IPS-20b (cell line): ENCODE measurements at regions not wholly inside any gene's neighbourhood (a gene's known extent, or its start where the extent isn't known, plus 50 kb on each side); places are given as distances from the start of the nearest gene placed in this dataset.
"Not testable (repeated sequence)": the region's sequence is repeated elsewhere in the genome, so short reads cannot be mapped to it uniquely, and the experiment has no call there.

ENCODE experiments used
- H3K27ac ChIP-seq: one replicate; pipeline ENCODE4 v1.5.1; 2013; ENCODE audit warnings: low read length
- H3K27me3 ChIP-seq: 2 replicates; pipeline ENCODE4 v1.6.1; 2013; ENCODE audit warnings: mild to moderate bottlenecking, low read length, inconsistent platforms; ENCODE audit not compliant: insufficient read depth
- H3K36me3 ChIP-seq: 2 replicates; pipeline ENCODE4 v1.6.1; 2013; ENCODE audit warnings: low read depth, mild to moderate bottlenecking, inconsistent platforms, low read length, moderate library complexity; ENCODE audit not compliant: insufficient read depth
- H3K4me1 ChIP-seq: 2 replicates; pipeline ENCODE4 v1.6.1; 2013; ENCODE audit warnings: mild to moderate bottlenecking, control low read depth, inconsistent platforms, low read length, moderate library complexity; ENCODE audit not compliant: insufficient read depth
- H3K4me3 ChIP-seq: 2 replicates; pipeline ENCODE4 v1.5.1; 2013; ENCODE audit warnings: mild to moderate bottlenecking, low read length, inconsistent platforms
- H3K9ac ChIP-seq: 2 replicates; pipeline ENCODE4 v1.6.1; 2013; ENCODE audit warnings: low read depth, mild to moderate bottlenecking, inconsistent platforms, low read length, moderate library complexity
- H3K9me3 ChIP-seq: 2 replicates; pipeline ENCODE4 v1.6.1; 2013; ENCODE audit warnings: mild to moderate bottlenecking, low read depth, low read length, inconsistent platforms; ENCODE audit not compliant: insufficient read depth

DNA sequence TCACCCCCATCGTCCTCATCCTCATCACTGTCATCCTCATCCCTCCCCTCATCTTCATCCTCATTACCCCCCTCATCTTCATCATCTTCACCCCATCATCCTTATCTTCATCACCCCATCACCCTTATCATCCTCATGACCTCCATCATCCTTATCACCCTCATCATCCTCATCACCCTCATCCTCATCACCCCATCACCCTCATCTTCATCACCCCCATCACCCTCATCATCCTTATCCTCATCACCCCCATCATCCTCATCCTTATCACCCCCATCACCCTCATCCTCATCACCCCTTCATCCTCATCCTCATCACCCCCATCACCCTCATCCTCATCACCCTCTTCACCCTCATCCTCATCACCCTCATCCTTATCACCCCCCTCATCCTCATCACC, 99.9 kb downstream of the NCOR2 start:
- not testable (repeated sequence) for H3K9me3 ChIP-seq, H3K27me3 ChIP-seq, H3K4me3 ChIP-seq, H3K4me1 ChIP-seq, H3K27ac ChIP-seq, H3K9ac ChIP-seq
- H3K36me3 ChIP-seq, result peaks cover 68% of the 10 kb centered on the region

GRCh38 chr12:124466216-124467128, 100.9 kb downstream of the NCOR2 start:
- Histone ChIP-seq H3K4me1 (peaks cover 6% of the 10 kb centered on the region; the same call in 1 of the 2 replicates), H3K27me3 (no peaks in the 10 kb centered on the region), H3K36me3 (peaks cover 64% of the 10 kb centered on the region), H3K4me3 (no peak overlapping the region), H3K27ac (no peak overlapping the region), H3K9ac (no peak overlapping the region), H3K9me3 (peaks cover 6% of the 10 kb centered on the region; the same call in 1 of the 2 replicates)

DNA sequence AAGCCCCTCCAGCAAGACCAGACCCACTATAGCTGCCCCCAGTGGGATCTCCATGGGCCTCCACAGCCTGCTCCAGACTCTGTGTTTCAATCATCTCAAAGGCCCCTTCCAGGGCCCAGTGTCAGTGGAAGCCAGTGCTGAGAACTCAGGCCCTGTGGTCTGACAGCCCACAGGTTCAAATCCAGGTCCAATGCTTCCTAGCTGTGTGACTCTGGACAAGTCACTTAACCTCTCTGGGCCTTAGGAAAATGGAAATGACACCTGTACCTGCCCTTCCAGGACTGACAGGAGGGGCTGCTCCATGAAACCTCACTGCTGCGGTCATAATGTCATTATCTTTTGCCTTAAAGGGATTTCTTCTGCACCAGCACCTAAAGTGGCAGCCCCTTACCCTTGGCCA, 101.9 kb downstream of the NCOR2 start:
- Histone ChIP-seq H3K9me3 (peaks cover 6% of the 10 kb centered on the region; the same call in 1 of the 2 replicates), H3K4me1 (peaks cover 6% of the 10 kb centered on the region; the same call in 1 of the 2 replicates), H3K36me3 (peaks cover 61% of the 10 kb centered on the region), H3K9ac (no peak overlapping the region), H3K4me3 (no peak overlapping the region), H3K27ac (no peak overlapping the region), H3K27me3 (no peaks in the 10 kb centered on the region)

- Histone ChIP-seq H3K36me3 (peaks cover 63% of the 10 kb centered on the region), H3K27ac (no peak overlapping the region), H3K9me3 (peaks cover 6% of the 10 kb centered on the region; the same call in 1 of the 2 replicates)
Measured at GRCh38 chr12:124464830-124465229, 102.6 kb downstream of the NCOR2 start.

DNA sequence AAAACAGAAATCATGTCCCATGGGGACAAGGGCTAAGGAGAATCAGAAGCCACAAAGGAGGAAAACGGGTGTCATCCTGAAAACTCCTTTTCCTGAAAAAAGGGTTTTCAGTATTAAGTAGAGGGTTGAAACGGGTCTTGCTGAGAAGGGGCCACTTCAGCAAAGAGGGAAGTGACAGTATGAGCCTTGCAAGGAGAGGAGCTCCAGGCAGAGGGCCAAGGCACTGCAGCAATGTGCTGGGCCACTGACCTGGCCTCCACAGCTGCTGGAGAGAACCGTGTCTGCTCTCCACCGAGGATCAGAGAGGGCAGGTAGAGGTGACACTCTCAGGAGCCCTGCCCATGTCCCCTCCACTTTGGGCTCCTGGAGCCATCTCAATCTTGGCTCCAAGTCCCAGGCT, 103.3 kb downstream of the NCOR2 start:
- Histone ChIP-seq H3K9ac (no peak overlapping the region), H3K27me3 (no peaks in the 10 kb centered on the region), H3K9me3 (peaks cover 6% of the 10 kb centered on the region; the same call in 1 of the 2 replicates), H3K4me1 (peaks cover 6% of the 10 kb centered on the region; the same call in 1 of the 2 replicates), H3K36me3 (peaks cover 64% of the 10 kb centered on the region), H3K27ac (no peak overlapping the region), H3K4me3 (no peak overlapping the region)

More at GRCh38 chr12:124464830-124465229, 102.6 kb downstream of the NCOR2 start:
- Histone ChIP-seq H3K9ac (no peak overlapping the region), H3K4me1 (peaks cover 6% of the 10 kb centered on the region; the same call in 1 of the 2 replicates), H3K4me3 (no peak overlapping the region), H3K27me3 (no peaks in the 10 kb centered on the region)

- no peak overlapping the region for H3K9ac ChIP-seq
Measured at GRCh38 chr12:124463341-124463921, 104.0 kb downstream of the NCOR2 start.

GRCh38 chr12:124462750-124463149, 104.7 kb downstream of the NCOR2 start:
- H3K4me3 ChIP-seq, result no peak overlapping the region
- H3K9ac ChIP-seq, result no peak overlapping the region
- no peak overlapping the region for H3K27ac ChIP-seq
- H3K9me3 ChIP-seq, result peaks cover 6% of the 10 kb centered on the region; the same call in 1 of the 2 replicates
- peaks cover 64% of the 10 kb centered on the region for H3K36me3 ChIP-seq
- H3K4me1 ChIP-seq, result peaks cover 6% of the 10 kb centered on the region; the same call in 1 of the 2 replicates
- no peaks in the 10 kb centered on the region for H3K27me3 ChIP-seq

More at GRCh38 chr12:124463341-124463921, 104.0 kb downstream of the NCOR2 start:
- peaks cover 6% of the 10 kb centered on the region; the same call in 1 of the 2 replicates for H3K9me3 ChIP-seq
- no peaks in the 10 kb centered on the region for H3K27me3 ChIP-seq
- peaks cover 6% of the 10 kb centered on the region; the same call in 1 of the 2 replicates for H3K4me1 ChIP-seq
- H3K27ac ChIP-seq, result no peak overlapping the region
- peaks cover 64% of the 10 kb centered on the region for H3K36me3 ChIP-seq
- H3K4me3 ChIP-seq, result no peak overlapping the region

GRCh38 chr12:124461851-124462623, 105.4 kb downstream of the NCOR2 start:
- peaks cover 64% of the 10 kb centered on the region for H3K36me3 ChIP-seq
- H3K9ac ChIP-seq, result no peak overlapping the region
- H3K27me3 ChIP-seq, result no peaks in the 10 kb centered on the region
- peaks cover 6% of the 10 kb centered on the region; the same call in 1 of the 2 replicates for H3K4me1 ChIP-seq
- peaks cover 6% of the 10 kb centered on the region; the same call in 1 of the 2 replicates for H3K9me3 ChIP-seq
- H3K27ac ChIP-seq, result no peak overlapping the region
- no peak overlapping the region for H3K4me3 ChIP-seq

DNA sequence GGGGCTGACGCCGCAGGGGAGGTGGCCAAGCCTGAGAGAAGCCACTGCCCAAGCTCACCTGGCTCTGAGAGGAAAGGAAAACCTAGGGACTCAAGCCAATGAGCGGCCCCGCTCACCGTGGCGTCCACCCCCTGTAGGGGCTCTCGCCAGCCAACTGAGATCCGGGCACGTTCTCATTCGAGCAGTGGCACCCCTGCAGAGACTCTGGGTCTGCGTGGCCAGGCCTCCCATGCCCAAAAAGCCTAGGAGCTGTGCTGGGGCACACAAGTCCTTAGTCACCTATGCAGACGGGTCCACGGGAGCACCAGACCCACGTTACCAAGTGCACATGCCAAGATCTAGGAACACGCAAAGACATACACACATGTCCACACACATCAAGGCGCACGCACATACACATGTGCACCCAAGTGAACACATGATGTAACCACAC, 106.2 kb downstream of the NCOR2 start:
- peaks cover 6% of the 10 kb centered on the region; the same call in 1 of the 2 replicates for H3K9me3 ChIP-seq
- no peak overlapping the region for H3K9ac ChIP-seq
- H3K4me1 ChIP-seq, result peaks cover 6% of the 10 kb centered on the region; the same call in 1 of the 2 replicates
- no peaks in the 10 kb centered on the region for H3K27me3 ChIP-seq
- no peak overlapping the region for H3K4me3 ChIP-seq
- no peak overlapping the region for H3K27ac ChIP-seq
- peaks cover 62% of the 10 kb centered on the region for H3K36me3 ChIP-seq

DNA sequence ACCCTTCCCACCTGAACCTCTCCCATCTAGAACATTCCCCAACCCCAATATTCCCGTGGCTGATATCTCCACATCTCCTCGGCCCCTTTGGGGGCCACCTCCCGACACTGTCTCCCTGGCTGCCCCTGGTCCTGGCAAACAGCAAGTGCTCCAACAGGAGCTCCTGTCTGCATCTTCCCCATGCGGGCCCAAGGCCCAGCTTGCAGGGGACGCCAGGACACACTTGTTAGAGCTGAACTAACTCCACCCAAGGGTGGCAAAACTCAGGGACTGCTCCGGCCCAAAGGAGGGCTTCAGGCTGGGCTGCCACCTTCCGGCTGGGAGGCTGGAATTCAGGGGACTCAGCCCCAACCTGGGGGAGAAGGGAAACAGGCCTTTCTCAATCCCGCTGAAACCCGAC, 106.6 kb downstream of the NCOR2 start:
- peaks cover 63% of the 10 kb centered on the region for H3K36me3 ChIP-seq
- H3K4me1 ChIP-seq, result peaks cover 6% of the 10 kb centered on the region; the same call in 1 of the 2 replicates
- H3K9ac ChIP-seq, result no peak overlapping the region
- H3K4me3 ChIP-seq, result no peak overlapping the region
- no peak overlapping the region for H3K27ac ChIP-seq
- no peaks in the 10 kb centered on the region for H3K27me3 ChIP-seq
- H3K9me3 ChIP-seq, result peaks cover 5% of the 10 kb centered on the region; the same call in 1 of the 2 replicates
